CD14-positive monocyte (primary cell): ENCODE measurements at regions not wholly inside any gene's neighbourhood (a gene's known extent, or its start where the extent isn't known, plus 50 kb on each side); places are given as distances from the start of the nearest gene placed in this dataset.

Source experiments
- DNase-seq, 3 donors: peaks; one replicate each; pipeline ENCODE4 v3.0.0-alpha.2; 2011 to 2022
- H2AFZ ChIP-seq: 2 replicates; pipeline ENCODE4 v1.6.0; 2012; ENCODE audit warnings: mild to moderate bottlenecking, low read depth, low read length, inconsistent platforms; ENCODE audit not compliant: insufficient read depth, poor library complexity, severe bottlenecking
- H3K27ac ChIP-seq, 2 donors: 1 replicate in 1 of 2; 2 replicates in 1 of 2; pipeline ENCODE4 v1.5.1; 2012 to 2013; ENCODE audit warnings: low read length in 2 of 2, control low read depth in 1 of 2, inconsistent platforms in 1 of 2, low read depth in 1 of 2, mild to moderate bottlenecking in 1 of 2
- H3K27me3 ChIP-seq, 2 donors: one replicate each; pipeline versions ENCODE4 v1.6.0 to v1.6.1; 2011 to 2013; ENCODE audit warnings: low read length in 2 of 2; ENCODE audit not compliant: control insufficient read depth in 2 of 2, insufficient read depth in 2 of 2
- H3K36me3 ChIP-seq, 2 donors: replicated peaks in 1 of 2; 1 replicate in 1 of 2; 2 replicates in 1 of 2; pipeline versions ENCODE4 v1.5.1 to v1.6.1; 2012 to 2013; ENCODE audit warnings: low read length in 2 of 2, control low read depth in 1 of 2, inconsistent platforms in 1 of 2, mild to moderate bottlenecking in 1 of 2; ENCODE audit not compliant: insufficient read depth in 2 of 2, control insufficient read depth in 1 of 2
- H3K4me1 ChIP-seq, 2 donors: 1 replicate in 1 of 2; 2 replicates in 1 of 2; pipeline versions ENCODE4 v1.5.1 to v1.6.1; 2012 to 2013; ENCODE audit warnings: low read length in 2 of 2, control low read depth in 1 of 2, inconsistent platforms in 1 of 2, mild to moderate bottlenecking in 1 of 2, moderate library complexity in 1 of 2; ENCODE audit not compliant: insufficient read depth in 2 of 2, control insufficient read depth in 1 of 2
- H3K4me2 ChIP-seq: replicated peaks from 2 replicates; pipeline ENCODE3; 2012; ENCODE audit warnings: low read length, moderate library complexity, mild to moderate bottlenecking; ENCODE audit not compliant: poor library complexity, severe bottlenecking; ENCODE audit errors: extremely low read depth
- H3K4me3 ChIP-seq, 3 experiments: fragments of 200-600 bp in 1 of 3; sonication (generic) in 1 of 3; replicated peaks in 1 of 3; 1 replicate in 2 of 3; 2 replicates in 1 of 3; pipeline ENCODE4 v1.5.1; 2011 to 2013; ENCODE audit warnings: low read length in 3 of 3, mild to moderate bottlenecking in 3 of 3, control low read depth in 2 of 3, low read depth in 2 of 3, inconsistent platforms in 1 of 3, moderate library complexity in 1 of 3
- H3K79me2 ChIP-seq: 2 replicates; pipeline ENCODE4 v1.6.0; 2012; ENCODE audit warnings: mild to moderate bottlenecking, control low read depth, inconsistent platforms, low read length, moderate library complexity; ENCODE audit not compliant: insufficient read depth
- H3K9ac ChIP-seq: 2 replicates; pipeline ENCODE4 v1.6.0; 2017; ENCODE audit warnings: low read length, mild to moderate bottlenecking; ENCODE audit not compliant: insufficient read depth, poor library complexity, severe bottlenecking
- H3K9me3 ChIP-seq, 2 donors: replicated peaks in 1 of 2; 1 replicate in 1 of 2; 2 replicates in 1 of 2; pipeline versions ENCODE4 v1.5.1 to v1.6.1; 2012 to 2013; ENCODE audit warnings: low read length in 2 of 2, control low read depth in 1 of 2; ENCODE audit not compliant: control insufficient read depth in 1 of 2, insufficient read depth in 1 of 2
- H4K20me1 ChIP-seq: 2 replicates; pipeline ENCODE4 v1.6.0; 2012; ENCODE audit warnings: mild to moderate bottlenecking, low read length, control low read depth, moderate library complexity; ENCODE audit not compliant: insufficient read depth
- H3K27ac Mint-ChIP-seq, 7 donors: one replicate each; pipeline ENCODE4 v1.8.0; 2020; ENCODE audit warnings: mild to moderate bottlenecking in 7 of 7, mixed read lengths in 7 of 7, moderate library complexity in 6 of 7, inconsistent platforms in 2 of 7
- H3K27me3 Mint-ChIP-seq, 3 donors: one replicate each; pipeline ENCODE4 v1.8.0; 2021 to 2022; ENCODE audit warnings: low read depth in 3 of 3, mild to moderate bottlenecking in 3 of 3, mixed read lengths in 3 of 3, moderate library complexity in 3 of 3, inconsistent platforms in 1 of 3
- H3K36me3 Mint-ChIP-seq, 2 donors: one replicate each; pipeline ENCODE4 v1.8.0; 2020; ENCODE audit warnings: mixed read lengths in 2 of 2, inconsistent platforms in 1 of 2, mild to moderate bottlenecking in 1 of 2
- H3K4me1 Mint-ChIP-seq: one replicate; pipeline ENCODE4 v1.8.0; 2020; ENCODE audit warnings: mild to moderate bottlenecking, mixed read lengths
- H3K4me3 Mint-ChIP-seq, 2 donors: one replicate each; pipeline ENCODE4 v1.8.0; 2020; ENCODE audit warnings: mild to moderate bottlenecking in 2 of 2, mixed read lengths in 2 of 2, moderate library complexity in 1 of 2
- H3K9me3 Mint-ChIP-seq, 7 donors: one replicate each; pipeline ENCODE4 v1.8.0; 2020 to 2022; ENCODE audit warnings: mixed read lengths in 7 of 7, mild to moderate bottlenecking in 6 of 7, moderate library complexity in 6 of 7, inconsistent platforms in 2 of 7
- CTCF ChIP-seq: fragments of 200-600 bp; IDR thresholded peaks from one replicate; pipeline ENCODE4 v1.8.0; 2022; ENCODE audit warnings: antibody characterized with exemption, mild to moderate bottlenecking
- WGBS: methylation state at CpG from one replicate; pipeline ENCODE4 v1.1.5; 2013; ENCODE audit warnings: missing lambda C conversion rate; ENCODE audit not compliant: insufficient coverage; 5-methylcytosine and 5-hydroxymethylcytosine counted together
- intact Hi-C, 2 donors: fragments of 100-400 bp; cut with micrococcal nuclease; formaldehyde crosslinking; loops; one replicate each; pipeline versions ENCODE4 v1.15.0 to v1.15.1; 2023

GRCh38 chr10:4050061-4050460 lies 265.1 kb upstream of the KLF6 start:
- Histone ChIP-seq H3K4me3 (no peak overlapping the region), H2AFZ (no peak overlapping the region), H3K4me2 (no peak overlapping the region), H3K27me3 (no peaks in the 10 kb centered on the region), H3K79me2 (no peaks in the 10 kb centered on the region), H3K36me3 (no peaks in the 10 kb centered on the region), H3K4me1 (peaks cover 32 to 39% of the 10 kb centered on the region in 2 donors), H3K9ac (no peak overlapping the region), H3K27ac (no peak overlapping the region), H3K9me3 (peaks cover 0 to 3% of the 10 kb centered on the region in 2 donors), H4K20me1 (no peaks in the 10 kb centered on the region)
- no CpG with 5 or more reads among the region's 4 CpGs for WGBS
- no peak for DNase-seq
- intact Hi-C loops, result loop anchor here in 1 of 2 donors (10.0 kb wide), 2 partner anchors 155 to 265 kb away; partner anchors contain the start of gene KLF6
- Mint-ChIP-seq H3K4me1 (peaks cover 38% of the 10 kb centered on the region), H3K36me3 (peaks cover 0 to 5% of the 10 kb centered on the region in 2 donors), H3K27ac (no peak overlapping the region), H3K27me3 (no peaks in the 10 kb centered on the region), H3K9me3 (peaks cover 0 to 8% (median 4%) of the 10 kb centered on the region in 7 donors), H3K4me3 (no peak overlapping the region)
- no peak for TF ChIP-seq CTCF

GRCh38 chr10:4049348-4049747 lies 264.3 kb upstream of the KLF6 start:
- Histone ChIP-seq H3K79me2 (no peaks in the 10 kb centered on the region), H2AFZ (no peak overlapping the region), H3K9me3 (peaks cover 0 to 3% of the 10 kb centered on the region in 2 donors), H3K27me3 (no peaks in the 10 kb centered on the region), H3K36me3 (no peaks in the 10 kb centered on the region), H3K4me1 (peaks cover 31 to 36% of the 10 kb centered on the region in 2 donors), H3K27ac (no peak overlapping the region), H3K9ac (no peak overlapping the region), H3K4me2 (no peak overlapping the region), H4K20me1 (no peaks in the 10 kb centered on the region), H3K4me3 (no peak overlapping the region)
- intact Hi-C loops, result no loop called here
- TF ChIP-seq CTCF, result no peak
- no peak overlapping the region for H3K27ac Mint-ChIP-seq
- peaks cover 0 to 8% (median 4%) of the 10 kb centered on the region in 7 donors for H3K9me3 Mint-ChIP-seq
- H3K4me1 Mint-ChIP-seq, result peaks cover 37% of the 10 kb centered on the region
- no peak overlapping the region for H3K4me3 Mint-ChIP-seq
- 95% methylated on average over 6 of the region's 6 CpGs for WGBS
- peaks cover 0 to 3% of the 10 kb centered on the region in 2 donors for H3K36me3 Mint-ChIP-seq
- DNase-seq, result no peak
- no peaks in the 10 kb centered on the region for H3K27me3 Mint-ChIP-seq
